ENCODE measurements at regions not wholly inside any gene's neighbourhood (a gene's known extent, or its start where the extent isn't known, plus 50 kb on each side); places are given as distances from the start of the nearest gene placed in this dataset.

DNA sequence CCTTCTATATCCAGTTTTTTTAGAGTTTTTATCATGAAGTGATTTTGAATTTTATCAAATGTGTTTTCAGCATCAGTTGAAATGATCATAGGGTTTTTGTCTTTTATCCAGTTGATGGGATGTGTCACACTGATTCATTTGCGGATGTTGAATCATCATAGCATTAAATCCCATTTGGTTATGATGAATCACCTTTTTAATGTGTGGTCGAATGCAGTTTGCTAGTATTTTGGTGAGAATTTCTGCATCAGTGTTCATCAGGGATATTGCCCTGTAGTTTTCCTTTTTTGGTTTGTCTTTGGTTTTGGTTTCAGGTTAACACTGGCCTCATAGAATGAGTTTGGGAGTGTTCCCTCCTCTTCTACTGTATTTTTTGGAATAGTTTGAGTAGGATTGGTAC is 80.3 kb downstream of the DIRAS3 start (continued):
- TF ChIP-seq ESRRA (IDR thresholded peaks at IDR 0.05; ENCODE audit: low read length): no peak
- no peak for TF ChIP-seq SMAD1 (IDR thresholded peaks at IDR 0.05; ENCODE audit: low read depth, partially characterized antibody)
- no peak for TF ChIP-seq MTA3 (IDR thresholded peaks at IDR 0.05; ENCODE audit: borderline replicate concordance, low read length)
- TF ChIP-seq FOS (IDR thresholded peaks at IDR 0.05; ENCODE audit: borderline replicate concordance, extremely low read depth, insufficient read length): no peak

- ChIA-PET POLR2A (no interaction called here), RAD21 (ENCODE audit: unreplicated experiment) (no interaction called here), SMC1A (ENCODE audit: uncharacterized antibody, unreplicated experiment) (no interaction called here), CTCF (no interaction called here)
- H3K4me2 ChIP-seq (ENCODE audit: control insufficient read depth, insufficient read depth): no peak overlapping the region
- H4K20me1 ChIP-seq (ENCODE audit: control insufficient read depth, insufficient read depth): no peaks in the 10 kb centered on the region
- TF ChIP-seq NBN (IDR thresholded peaks at IDR 0.05) (no peak), MYC (IDR thresholded peaks at IDR 0.05; ENCODE audit: insufficient read depth, insufficient read length, insufficient replicate concordance, low read length, severe bottlenecking) (no peak), NFIC (IDR thresholded peaks at IDR 0.05; ENCODE audit: low read depth, low read length) (no peak), POLR2AphosphoS2 (IDR thresholded peaks at IDR 0.05; ENCODE audit: low read depth, low read length) (no peak), RBBP5 (conservative IDR thresholded peaks at IDR 0.05) (no peak), NRF1 (conservative IDR thresholded peaks at IDR 0.05; ENCODE audit: low read depth, low read length) (no peak), ZBTB4 (CRISPR knock-in tag; IDR thresholded peaks at IDR 0.05) (no peak), DPF2 (IDR thresholded peaks at IDR 0.05) (no peak), RFX5 (IDR thresholded peaks at IDR 0.05; ENCODE audit: low read depth, low read length) (no peak), E4F1 (IDR thresholded peaks at IDR 0.05; ENCODE audit: borderline replicate concordance, partially characterized antibody) (no peak), ZBED1 (IDR thresholded peaks at IDR 0.05; ENCODE audit: borderline replicate concordance) (no peak), MYB (IDR thresholded peaks at IDR 0.05; ENCODE audit: borderline replicate concordance, low read depth, low read length) (no peak), CBFB (IDR thresholded peaks at IDR 0.05; ENCODE audit: low read depth) (no peak)
- BruUV-seq (replicated peaks): no TSS peak
- FAIRE-seq (no peak), DNase-seq (ENCODE audit: low read depth, low spot score) (no peak), ATAC-seq (no peak)
- no peaks in the 10 kb centered on the region for H3K9me3 ChIP-seq (replicated peaks; ENCODE audit: control insufficient read depth, insufficient read depth, low read length)
- 30% methylated on average over 2 of the region's 2 CpGs for WGBS (ENCODE audit: insufficient coverage, insufficient replicate concordance, low lambda C conversion rate, missing lambda C conversion rate)
- H3K4me1 ChIP-seq (ENCODE audit: control insufficient read depth, insufficient read depth, low read length): no peaks in the 10 kb centered on the region
- in situ Hi-C loops (cut with MboI) (no loop called here), intact Hi-C loops (cut with micrococcal nuclease; ENCODE audit: unreplicated experiment) (no loop called here)
- H2AFZ ChIP-seq (ENCODE audit: control insufficient read depth, low read depth, low read length): no peak overlapping the region
- H3K4me3 ChIP-seq: no peak overlapping the region
- no peaks in the 10 kb centered on the region for H3K27me3 ChIP-seq (replicated peaks in 1 of 2; ENCODE audit: control insufficient read depth in 2 of 2, insufficient read depth in 2 of 2, low read length in 1 of 2)
- no peak overlapping the region for H3K27ac ChIP-seq (ENCODE audit: control insufficient read depth, insufficient read depth)
- H3K9ac ChIP-seq (ENCODE audit: control insufficient read depth, insufficient read depth, low read length): no peak overlapping the region
- H3K36me3 ChIP-seq (ENCODE audit: control insufficient read depth in 2 of 2, insufficient read depth in 2 of 2, low read length in 1 of 2): no peaks in the 10 kb centered on the region
- H3K79me2 ChIP-seq (ENCODE audit: control insufficient read depth, insufficient read depth, low read length): no peaks in the 10 kb centered on the region
These were observed 81.0 kb downstream of the DIRAS3 start for GRCh38 chr1:67969446-67969845.
